ENCODE measurements at regions not wholly inside any gene's neighbourhood (a gene's known extent, or its start where the extent isn't known, plus 50 kb on each side); places are given as distances from the start of the nearest gene placed in this dataset.

GRCh38 chr1:87568005-87568404, 239.3 kb downstream of the LMO4 start:
- ATAC-seq = no peak
- H3K4me1 Mint-ChIP-seq (ENCODE audit: low read depth in 2 of 2) = no peaks in the 10 kb centered on the region
- H3K9me3 Mint-ChIP-seq = no peaks in the 10 kb centered on the region
- no peak overlapping the region for H3K27ac Mint-ChIP-seq
- DNase-seq (ENCODE audit: low spot score) = no peak
- H3K27me3 Mint-ChIP-seq = peaks cover 0 to 27% of the 10 kb centered on the region in 2 donors
- no peaks in the 10 kb centered on the region for H3K36me3 Mint-ChIP-seq
- no peak overlapping the region for H3K4me3 Mint-ChIP-seq

DNA sequence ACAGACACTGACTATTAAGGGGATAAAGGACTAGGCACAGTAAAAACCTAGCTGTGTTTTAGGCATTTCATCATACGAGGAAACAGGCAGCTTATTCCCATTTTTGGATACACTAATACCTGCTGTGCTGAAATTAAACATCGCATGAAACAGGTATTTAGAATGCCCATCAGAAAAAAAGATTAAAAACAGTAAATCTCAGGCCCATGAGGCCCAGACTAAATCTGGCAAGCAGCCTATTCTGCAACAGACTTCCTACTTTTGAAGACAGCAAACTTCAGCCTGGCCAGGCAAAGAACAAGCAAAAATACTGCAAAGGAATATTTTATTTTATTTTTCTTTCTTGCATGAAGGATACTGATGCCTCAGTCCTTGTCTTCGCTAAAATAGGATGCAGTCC, 240.2 kb downstream of the LMO4 start:
- no peak overlapping the region for H3K27ac Mint-ChIP-seq
- H3K27me3 Mint-ChIP-seq = peaks cover 0 to 27% of the 10 kb centered on the region in 2 donors
- H3K4me3 Mint-ChIP-seq = no peak overlapping the region
- no peaks in the 10 kb centered on the region for H3K9me3 Mint-ChIP-seq
- H3K36me3 Mint-ChIP-seq = no peaks in the 10 kb centered on the region
- ATAC-seq (no peak), DNase-seq (ENCODE audit: low spot score) (no peak)
- no peaks in the 10 kb centered on the region for H3K4me1 Mint-ChIP-seq (ENCODE audit: low read depth in 2 of 2)

- Mint-ChIP-seq H3K9me3 (no peaks in the 10 kb centered on the region), H3K4me3 (no peak overlapping the region), H3K36me3 (no peaks in the 10 kb centered on the region), H3K4me1 (ENCODE audit: low read depth in 2 of 2) (no peaks in the 10 kb centered on the region), H3K27ac (no peak overlapping the region), H3K27me3 (peaks cover 2 to 19% of the 10 kb centered on the region in 2 donors)
- ATAC-seq (no peak), DNase-seq (ENCODE audit: low spot score) (no peak)
These were observed 243.3 kb downstream of the LMO4 start for GRCh38 chr1:87572008-87572407.

DNA sequence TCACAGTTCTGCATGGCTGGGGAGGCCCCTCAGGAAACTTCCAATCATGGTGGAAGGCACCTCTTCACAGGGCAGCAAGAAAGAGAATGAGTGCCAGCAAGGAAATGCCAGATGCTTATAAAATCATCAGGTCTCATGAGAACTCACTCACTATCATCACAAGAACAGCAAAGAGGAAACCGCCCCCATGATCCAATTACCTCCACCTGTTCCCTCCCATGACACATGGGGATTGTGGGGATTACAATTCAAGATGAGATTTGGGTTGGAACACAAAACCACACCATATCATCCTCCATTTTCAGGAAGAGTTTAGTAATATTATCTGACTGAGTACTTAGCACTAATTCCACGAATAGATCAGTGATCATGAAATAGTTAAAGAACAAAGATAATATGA, 244.2 kb downstream of the LMO4 start:
- H3K36me3 Mint-ChIP-seq = no peaks in the 10 kb centered on the region
- H3K9me3 Mint-ChIP-seq = no peaks in the 10 kb centered on the region
- no peak overlapping the region for H3K4me3 Mint-ChIP-seq
- no peak for ATAC-seq
- peaks cover 2 to 25% of the 10 kb centered on the region in 2 donors for H3K27me3 Mint-ChIP-seq
- H3K4me1 Mint-ChIP-seq (ENCODE audit: low read depth in 2 of 2) = no peaks in the 10 kb centered on the region
- no peak overlapping the region for H3K27ac Mint-ChIP-seq
- DNase-seq (ENCODE audit: low spot score) = no peak

GRCh38 chr1:87575528-87575927, 246.8 kb downstream of the LMO4 start:
- ATAC-seq = no peak
- no peak overlapping the region for H3K4me3 Mint-ChIP-seq
- peaks cover 9 to 31% of the 10 kb centered on the region in 2 donors for H3K27me3 Mint-ChIP-seq
- no peaks in the 10 kb centered on the region for H3K4me1 Mint-ChIP-seq (ENCODE audit: low read depth in 2 of 2)
- no peak for DNase-seq (ENCODE audit: low spot score)
- no peaks in the 10 kb centered on the region for H3K36me3 Mint-ChIP-seq
- no peaks in the 10 kb centered on the region for H3K9me3 Mint-ChIP-seq
- no peak overlapping the region for H3K27ac Mint-ChIP-seq

DNA sequence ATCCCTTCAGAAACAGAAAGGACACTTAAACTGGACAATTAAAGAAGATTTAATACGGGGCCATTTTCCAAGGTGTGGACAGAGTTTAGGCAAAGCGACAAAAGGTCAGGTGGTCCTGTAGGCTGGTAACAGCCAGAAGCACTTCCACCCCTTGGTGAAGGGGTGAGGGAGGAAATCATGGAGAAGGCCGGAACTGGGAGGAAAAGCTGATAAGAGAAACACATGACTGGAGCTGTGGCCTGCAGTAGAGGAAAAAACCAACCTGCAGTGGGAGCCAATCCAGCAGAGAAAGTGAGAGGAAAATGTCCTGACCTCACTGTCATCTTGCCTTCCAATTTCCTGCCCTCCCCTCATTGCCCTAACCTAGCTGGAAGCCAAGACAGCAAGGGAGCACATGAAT, 249.8 kb downstream of the LMO4 start:
- Mint-ChIP-seq H3K27me3 (peaks cover 9 to 26% of the 10 kb centered on the region in 2 donors), H3K27ac (no peak overlapping the region), H3K4me3 (no peak overlapping the region), H3K9me3 (no peaks in the 10 kb centered on the region), H3K4me1 (ENCODE audit: low read depth in 2 of 2) (no peaks in the 10 kb centered on the region), H3K36me3 (no peaks in the 10 kb centered on the region)
- DNase-seq (ENCODE audit: low spot score) (no peak), ATAC-seq (peak in 1 of 2 donors; percentile 40)

- no peak for ATAC-seq
- no peaks in the 10 kb centered on the region for H3K9me3 Mint-ChIP-seq
- no peak overlapping the region for H3K27ac Mint-ChIP-seq
These were observed 254.8 kb downstream of the LMO4 start for GRCh38 chr1:87583459-87583858.

DNA sequence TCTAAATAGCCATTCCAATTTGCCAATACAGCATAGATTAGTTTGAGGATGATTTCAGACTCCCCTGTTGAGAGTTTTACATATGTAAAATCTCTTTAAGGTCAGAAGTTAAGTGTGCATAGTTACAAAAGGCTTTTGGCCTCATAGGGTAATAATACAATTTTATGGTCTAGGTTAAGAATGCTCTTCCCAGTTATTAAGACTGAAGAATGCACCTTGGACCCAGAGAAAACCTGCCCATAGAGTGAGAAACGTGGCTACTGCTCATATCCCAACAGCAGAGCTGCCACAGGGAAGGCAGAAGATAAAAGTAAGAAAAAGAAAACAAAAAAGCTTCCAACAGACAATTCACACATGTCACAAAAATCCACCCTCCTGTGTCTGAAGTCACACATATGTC, 255.9 kb downstream of the LMO4 start:
- H3K27me3 Mint-ChIP-seq = peaks cover 4 to 8% of the 10 kb centered on the region in 2 donors
- ATAC-seq = no peak
- H3K36me3 Mint-ChIP-seq = no peaks in the 10 kb centered on the region
- H3K4me1 Mint-ChIP-seq (ENCODE audit: low read depth in 2 of 2) = peaks cover 0 to 3% of the 10 kb centered on the region in 2 donors
- DNase-seq (ENCODE audit: low spot score) = no peak
- H3K27ac Mint-ChIP-seq = no peak overlapping the region
- H3K4me3 Mint-ChIP-seq = no peak overlapping the region
- H3K9me3 Mint-ChIP-seq = no peaks in the 10 kb centered on the region

More at GRCh38 chr1:87583459-87583858, 254.8 kb downstream of the LMO4 start:
- DNase-seq (ENCODE audit: low spot score) = no peak
- Mint-ChIP-seq H3K4me1 (ENCODE audit: low read depth in 2 of 2) (peaks cover 0 to 3% of the 10 kb centered on the region in 2 donors), H3K36me3 (no peaks in the 10 kb centered on the region), H3K4me3 (no peak overlapping the region), H3K27me3 (peaks cover 8 to 16% of the 10 kb centered on the region in 2 donors)

- peaks cover 4 to 16% of the 10 kb centered on the region in 2 donors for H3K27me3 Mint-ChIP-seq
- peaks cover 0 to 3% of the 10 kb centered on the region in 2 donors for H3K4me1 Mint-ChIP-seq (ENCODE audit: low read depth in 2 of 2)
- ATAC-seq (no peak), DNase-seq (ENCODE audit: low spot score) (no peak)
- no peak overlapping the region for H3K27ac Mint-ChIP-seq
- H3K36me3 Mint-ChIP-seq = no peaks in the 10 kb centered on the region
- no peaks in the 10 kb centered on the region for H3K9me3 Mint-ChIP-seq
- H3K4me3 Mint-ChIP-seq = no peak overlapping the region
These were observed 257.8 kb downstream of the LMO4 start for GRCh38 chr1:87586501-87586900.

DNA sequence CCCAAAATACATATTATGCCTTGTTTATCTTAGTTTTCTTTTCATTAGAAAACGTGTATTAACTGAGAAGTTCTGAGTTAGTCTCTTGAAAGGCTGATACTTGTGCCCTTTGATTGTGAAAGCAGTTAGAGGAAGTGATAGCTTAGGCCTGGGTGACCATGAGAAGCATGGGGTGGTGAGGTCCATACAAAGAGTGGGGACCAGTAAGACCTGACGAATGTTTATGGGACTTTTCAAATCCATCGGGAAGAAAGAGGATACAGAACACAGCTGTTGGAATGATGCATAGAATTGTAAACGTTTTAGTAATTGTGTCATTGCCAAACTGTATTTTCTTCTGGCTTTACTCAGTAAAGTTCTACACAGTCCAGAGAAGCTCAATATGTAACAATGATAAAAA, 259.8 kb downstream of the LMO4 start:
- ATAC-seq = no peak
- peaks cover 4 to 22% of the 10 kb centered on the region in 2 donors for H3K27me3 Mint-ChIP-seq
- DNase-seq (ENCODE audit: low spot score) = no peak
- H3K27ac Mint-ChIP-seq = no peak overlapping the region
- H3K9me3 Mint-ChIP-seq = no peaks in the 10 kb centered on the region
- peaks cover 0 to 3% of the 10 kb centered on the region in 2 donors for H3K4me1 Mint-ChIP-seq (ENCODE audit: low read depth in 2 of 2)
- H3K4me3 Mint-ChIP-seq = no peak overlapping the region
- no peaks in the 10 kb centered on the region for H3K36me3 Mint-ChIP-seq

DNA sequence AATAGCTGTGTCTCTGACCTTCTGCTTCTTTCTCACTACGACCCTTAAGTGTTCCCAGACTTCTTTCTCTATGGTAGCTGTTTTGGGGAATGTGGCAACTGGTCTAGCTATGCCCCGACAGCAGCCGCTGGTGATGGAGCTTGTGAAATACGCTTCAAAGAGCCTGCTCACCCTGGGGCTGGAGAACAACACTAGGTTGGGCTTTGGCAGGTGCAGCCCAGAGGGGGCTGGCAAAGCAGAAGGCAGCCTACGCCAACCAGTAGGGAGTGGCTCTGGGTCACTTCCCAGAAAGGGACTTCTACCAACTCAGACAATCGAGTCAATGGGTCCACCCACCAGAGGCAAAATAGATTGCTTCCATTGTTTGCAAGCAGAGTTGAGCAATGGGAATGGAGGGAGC, 262.8 kb downstream of the LMO4 start:
- peaks cover 0 to 22% of the 10 kb centered on the region in 2 donors for H3K27me3 Mint-ChIP-seq
- no peaks in the 10 kb centered on the region for H3K9me3 Mint-ChIP-seq
- H3K4me1 Mint-ChIP-seq (ENCODE audit: low read depth in 2 of 2) = peaks cover 0 to 3% of the 10 kb centered on the region in 2 donors
- no peak for DNase-seq (ENCODE audit: low spot score)
- no peak overlapping the region for H3K4me3 Mint-ChIP-seq
- no peak for ATAC-seq
- H3K36me3 Mint-ChIP-seq = no peaks in the 10 kb centered on the region
- H3K27ac Mint-ChIP-seq = no peak overlapping the region

- Mint-ChIP-seq H3K4me3 (no peak overlapping the region), H3K4me1 (ENCODE audit: low read depth in 2 of 2) (peaks cover 0 to 3% of the 10 kb centered on the region in 2 donors), H3K27me3 (peaks cover 0 to 22% of the 10 kb centered on the region in 2 donors), H3K36me3 (no peaks in the 10 kb centered on the region), H3K9me3 (no peaks in the 10 kb centered on the region), H3K27ac (no peak overlapping the region)
- ATAC-seq (no peak), DNase-seq (ENCODE audit: low spot score) (no peak)
These were observed 263.5 kb downstream of the LMO4 start for GRCh38 chr1:87592156-87592555.

- ATAC-seq (no peak), DNase-seq (ENCODE audit: low spot score) (no peak)
- no peak overlapping the region for H3K4me3 Mint-ChIP-seq
- H3K36me3 Mint-ChIP-seq = no peaks in the 10 kb centered on the region
- H3K4me1 Mint-ChIP-seq (ENCODE audit: low read depth in 2 of 2) = no peaks in the 10 kb centered on the region
- H3K27ac Mint-ChIP-seq = no peak overlapping the region
- H3K9me3 Mint-ChIP-seq = no peaks in the 10 kb centered on the region
- peaks cover 3 to 13% of the 10 kb centered on the region in 2 donors for H3K27me3 Mint-ChIP-seq
These were observed 266.2 kb downstream of the LMO4 start for GRCh38 chr1:87594736-87595383.

DNA sequence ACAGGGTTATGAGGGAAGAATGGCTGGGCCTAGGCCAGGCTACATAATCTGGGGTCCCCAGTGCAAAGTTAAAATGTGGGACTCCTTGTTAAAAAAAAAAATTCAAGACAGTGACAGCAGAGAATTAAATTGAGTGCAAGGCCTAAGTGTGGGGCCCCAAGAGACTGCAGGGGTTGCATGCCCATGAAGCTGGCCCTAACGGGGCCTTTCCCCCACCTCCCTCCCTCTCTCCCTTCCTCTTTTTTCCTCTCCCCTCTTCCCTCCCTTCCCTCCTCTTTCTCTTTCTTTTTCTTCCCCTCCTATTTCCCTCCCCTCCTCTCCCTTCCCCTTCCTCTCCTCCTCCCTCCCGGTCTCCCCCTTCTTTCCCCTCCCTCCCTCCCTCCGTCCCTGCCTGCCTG, 266.7 kb downstream of the LMO4 start:
- DNase-seq (ENCODE audit: low spot score) (no peak), ATAC-seq (no peak)
- no peaks in the 10 kb centered on the region for H3K9me3 Mint-ChIP-seq
- H3K27ac Mint-ChIP-seq = no peak overlapping the region
- no peak overlapping the region for H3K4me3 Mint-ChIP-seq
- H3K27me3 Mint-ChIP-seq = peaks cover 3 to 7% of the 10 kb centered on the region in 2 donors
- no peaks in the 10 kb centered on the region for H3K4me1 Mint-ChIP-seq (ENCODE audit: low read depth in 2 of 2)
- no peaks in the 10 kb centered on the region for H3K36me3 Mint-ChIP-seq

GRCh38 chr1:87598429-87598828, 269.7 kb downstream of the LMO4 start:
- Mint-ChIP-seq H3K27ac (no peak overlapping the region), H3K9me3 (no peaks in the 10 kb centered on the region), H3K27me3 (peaks cover 3 to 5% of the 10 kb centered on the region in 2 donors), H3K4me1 (ENCODE audit: low read depth in 2 of 2) (peaks cover 0 to 5% of the 10 kb centered on the region in 2 donors), H3K36me3 (no peaks in the 10 kb centered on the region), H3K4me3 (no peak overlapping the region)
- ATAC-seq = no peak
- no peak for DNase-seq (ENCODE audit: low spot score)

All from natural killer cell treated with Interleukin-12 subunit alpha and Interleukin-12 subunit beta and Interleukin-15 and Interleukin-18, amount 100 ng/mL, for 72 hours (primary cell).